ENCODE measurements at regions not wholly inside any gene's neighbourhood (a gene's known extent, or its start where the extent isn't known, plus 50 kb on each side); places are given as distances from the start of the nearest gene placed in this dataset.

DNA sequence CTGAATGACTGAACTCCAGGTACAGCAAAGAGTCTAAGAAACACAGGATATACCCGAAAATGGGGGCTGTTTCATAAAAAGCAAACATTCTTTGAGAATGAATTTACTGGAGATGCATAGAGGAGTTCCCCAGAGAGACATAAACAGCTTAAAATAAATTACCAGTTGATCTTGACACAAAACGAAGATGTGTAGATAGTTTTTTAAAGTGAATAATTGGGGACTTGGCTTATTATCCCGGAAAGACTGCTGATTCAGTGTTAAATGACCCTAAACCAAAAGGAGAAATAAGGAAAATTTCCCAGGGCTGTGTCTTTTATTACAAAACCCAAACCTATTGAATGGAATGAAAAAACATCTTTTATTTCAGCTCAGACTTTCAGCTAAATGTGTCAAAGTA lies 1052.8 kb upstream of the TMEM132C start:
- no peak for DNase-seq

DNA sequence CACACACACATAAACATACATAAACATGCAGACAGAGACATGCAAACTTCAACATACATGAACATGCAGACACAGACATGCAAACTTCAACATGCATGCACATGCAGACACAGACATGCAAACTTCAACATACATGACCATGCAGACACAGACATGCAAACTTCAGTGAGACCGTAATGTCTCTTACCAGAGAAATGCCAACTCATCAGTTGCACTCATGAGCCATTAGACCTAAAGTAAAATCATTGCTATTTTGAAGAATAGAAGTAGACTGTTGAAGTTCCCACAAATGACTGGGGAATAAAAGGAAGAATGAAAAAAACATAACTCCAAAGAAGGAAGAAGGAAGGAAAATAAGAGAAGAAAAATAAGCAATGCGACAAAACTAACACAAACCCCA lies 1044.0 kb upstream of the TMEM132C start:
- DNase-seq = no peak

DNA sequence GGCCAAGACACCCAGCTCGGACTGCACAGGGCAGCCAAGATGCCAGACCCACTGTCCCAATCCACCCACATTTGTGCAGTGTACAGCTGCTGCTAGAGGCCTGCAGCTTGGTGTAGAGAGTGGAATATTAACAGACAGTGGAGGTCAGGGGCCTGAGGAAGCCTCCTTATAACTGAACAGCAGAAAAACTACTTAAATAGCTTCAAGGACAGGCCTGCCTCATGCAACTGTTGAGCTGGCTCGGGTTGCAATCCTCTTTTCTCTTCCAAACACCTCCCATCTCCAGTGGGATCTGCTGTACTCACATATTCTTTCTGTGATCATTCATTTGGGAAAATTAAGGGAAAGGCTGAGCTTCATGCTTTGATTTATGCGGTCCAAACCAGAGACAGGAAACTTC lies 1043.2 kb upstream of the TMEM132C start:
- no peak for DNase-seq

GRCh38 chr12:127230843-127231260 lies 1036.1 kb upstream of the TMEM132C start:
- no peak for DNase-seq

DNA sequence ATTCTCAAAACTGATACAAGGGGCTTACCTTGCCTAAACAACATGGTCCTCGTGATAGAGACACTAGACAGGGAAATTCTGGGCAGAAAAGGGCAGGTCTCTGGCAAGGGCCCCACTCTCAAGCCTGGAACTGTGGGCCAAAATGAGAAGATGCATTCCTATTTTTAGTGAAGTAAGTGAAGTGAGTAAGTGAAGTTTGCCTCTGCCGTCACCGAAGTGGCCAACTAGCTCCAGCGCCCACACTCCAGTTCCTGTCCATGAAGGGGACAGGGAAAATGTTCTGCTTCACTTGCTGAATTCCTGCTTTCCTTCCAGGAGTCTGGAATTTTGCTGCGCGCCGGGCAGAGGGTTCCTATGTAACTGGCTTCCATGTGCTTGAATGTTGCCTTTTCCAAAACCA lies 1035.6 kb upstream of the TMEM132C start:
- no peak for DNase-seq

GRCh38 chr12:127233016-127233415 lies 1034.0 kb upstream of the TMEM132C start:
- DNase-seq = no peak

DNA sequence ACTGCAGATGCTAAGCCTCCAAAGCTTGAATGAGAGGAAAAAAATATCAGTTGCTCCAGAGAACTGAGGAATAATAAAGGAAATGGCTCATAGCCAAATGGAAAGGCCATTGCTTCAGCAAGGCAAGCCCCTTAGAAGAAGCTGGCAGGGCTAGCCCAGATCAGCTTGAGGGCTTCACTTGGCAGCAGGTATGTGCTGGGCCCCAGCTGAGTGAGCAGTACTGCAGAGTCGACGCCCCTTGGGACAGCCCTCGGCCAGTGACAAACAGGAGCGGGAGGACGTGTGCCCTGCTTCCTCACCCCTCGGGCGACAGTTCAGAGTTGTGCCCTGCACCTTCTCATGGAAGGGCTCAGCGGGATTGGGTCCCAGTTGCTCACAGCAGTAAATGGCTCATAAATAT lies 1031.2 kb upstream of the TMEM132C start:
- no peak for DNase-seq

GRCh38 chr12:127236491-127236890 lies 1030.5 kb upstream of the TMEM132C start:
- DNase-seq = no peak

DNA sequence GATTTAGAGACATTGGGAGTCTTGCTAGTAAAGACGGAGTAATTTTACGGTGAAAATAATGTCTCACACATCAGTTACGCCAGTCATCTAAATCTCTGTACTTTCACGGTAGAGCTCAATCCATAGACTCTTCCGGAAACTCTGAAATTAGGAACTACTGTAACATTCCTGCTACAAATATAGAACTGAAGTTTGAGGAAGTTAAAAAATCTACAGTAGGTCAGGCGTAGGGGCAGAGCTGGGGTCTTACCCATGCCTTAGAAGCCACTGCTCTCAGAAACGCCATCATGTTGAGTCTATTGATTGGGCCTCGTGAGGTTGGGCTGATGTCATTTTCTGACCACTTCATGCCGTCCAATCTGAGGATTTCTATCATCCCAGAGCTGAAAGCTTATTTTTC lies 1029.8 kb upstream of the TMEM132C start:
- DNase-seq = no peak

GRCh38 chr12:127238107-127238506 lies 1028.9 kb upstream of the TMEM132C start:
- no peak for DNase-seq

- DNase-seq = no peak
Observed at GRCh38 chr12:127239781-127240180, 1027.2 kb upstream of the TMEM132C start.

GRCh38 chr12:127240249-127240929 lies 1026.6 kb upstream of the TMEM132C start:
- no peak for DNase-seq

GRCh38 chr12:127241072-127241817 lies 1025.7 kb upstream of the TMEM132C start:
- no peak for DNase-seq

DNA sequence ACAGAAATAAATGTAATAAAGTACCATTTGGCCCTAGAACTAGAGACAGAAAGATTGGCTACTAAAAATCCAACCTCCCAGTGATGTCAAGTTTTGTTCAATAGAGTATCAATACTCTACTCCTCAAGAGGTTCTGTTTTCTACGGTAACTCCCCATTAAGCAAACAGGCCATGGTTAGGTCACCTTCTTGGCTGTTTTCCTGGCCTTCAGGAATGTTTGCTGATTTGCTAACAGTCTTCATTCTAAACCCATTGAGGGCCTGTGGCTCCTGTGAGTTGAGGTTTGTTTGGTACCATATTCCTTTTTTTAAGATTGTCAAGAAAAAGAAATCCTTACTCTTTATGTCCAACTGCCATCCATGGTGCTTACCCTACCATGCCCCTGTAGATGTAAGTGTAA lies 1022.0 kb upstream of the TMEM132C start:
- DNase-seq = no peak

- no peak for DNase-seq
Observed at GRCh38 chr12:127245437-127245836, 1021.5 kb upstream of the TMEM132C start.

DNA sequence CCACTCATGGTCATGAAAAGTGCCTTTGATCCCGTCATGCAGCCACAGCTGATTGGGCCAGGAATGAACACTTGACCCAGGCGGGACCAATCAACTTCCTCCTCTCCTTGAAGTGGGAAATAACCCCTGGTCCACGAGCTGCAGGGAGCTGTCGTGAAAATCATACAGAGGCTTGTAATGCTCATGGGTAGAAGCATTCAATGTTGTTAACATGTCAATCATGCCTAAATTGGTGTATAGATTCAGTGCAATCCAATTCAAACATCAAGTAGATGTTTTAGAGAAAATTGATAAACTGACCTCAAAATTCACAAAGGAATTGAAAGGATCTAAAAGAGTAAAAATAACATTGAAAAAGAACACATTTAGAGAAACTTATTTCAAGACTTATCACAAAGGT lies 1019.0 kb upstream of the TMEM132C start:
- DNase-seq = no peak

GRCh38 chr12:127249428-127249827 lies 1017.5 kb upstream of the TMEM132C start:
- no peak for DNase-seq

DNA sequence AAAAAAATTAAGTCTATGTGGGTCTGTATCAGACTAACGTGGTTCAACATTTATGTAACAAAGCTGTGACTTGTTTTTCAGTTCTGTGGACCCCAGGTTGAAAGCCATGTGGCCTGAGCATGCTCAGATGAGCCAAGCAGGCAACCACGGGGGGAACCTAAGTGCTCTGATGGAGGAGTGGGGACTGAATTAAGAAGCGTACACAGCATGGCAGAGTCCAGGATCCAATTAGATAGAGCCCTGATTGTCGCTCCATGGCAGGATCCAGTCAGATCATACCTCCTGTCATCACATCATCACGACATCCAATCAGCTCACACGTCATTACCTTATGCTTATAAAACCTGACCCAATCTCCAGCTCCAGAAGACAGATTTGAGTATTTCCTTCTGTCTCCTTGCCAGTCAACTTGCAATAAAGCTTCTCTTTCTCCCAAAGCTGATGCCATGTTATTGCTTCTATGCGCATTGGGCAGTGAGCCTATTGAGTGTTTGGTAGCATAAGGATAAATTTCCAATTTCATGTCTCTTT lies 1013.1 kb upstream of the TMEM132C start:
- no peak for DNase-seq

- no peak for DNase-seq
Observed at GRCh38 chr12:127254420-127254955, 1012.5 kb upstream of the TMEM132C start.

DNA sequence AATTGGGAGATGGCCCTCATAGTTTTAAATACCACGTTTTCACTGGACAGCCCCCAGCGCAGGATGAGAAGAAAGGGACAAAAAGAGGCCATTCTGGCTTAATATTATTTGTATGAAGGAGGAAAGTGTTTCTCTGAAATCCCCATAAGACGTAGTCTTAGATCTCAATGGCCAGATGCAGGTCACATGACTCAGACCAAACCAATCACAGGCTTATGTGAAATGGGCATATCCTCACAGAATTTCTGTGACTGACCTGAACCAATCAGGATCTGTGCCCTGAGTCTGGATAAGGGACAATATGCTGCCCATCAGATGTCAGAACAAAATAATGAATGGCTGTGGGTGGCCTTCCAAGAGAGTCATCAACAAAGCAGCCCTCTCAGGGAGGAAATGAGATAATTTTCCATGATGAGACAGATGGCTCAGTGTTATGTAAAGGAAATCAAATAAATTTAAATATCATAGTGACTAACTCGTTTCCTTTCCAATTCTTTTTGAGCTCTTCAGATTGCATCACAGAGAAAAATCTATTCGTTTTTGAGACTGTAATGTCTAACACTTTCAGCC lies 1009.5 kb upstream of the TMEM132C start:
- DNase-seq = no peak

- no peak for DNase-seq
Observed at GRCh38 chr12:127260531-127260930, 1006.4 kb upstream of the TMEM132C start.

GRCh38 chr12:127260999-127261398 lies 1006.0 kb upstream of the TMEM132C start:
- DNase-seq = no peak

DNA sequence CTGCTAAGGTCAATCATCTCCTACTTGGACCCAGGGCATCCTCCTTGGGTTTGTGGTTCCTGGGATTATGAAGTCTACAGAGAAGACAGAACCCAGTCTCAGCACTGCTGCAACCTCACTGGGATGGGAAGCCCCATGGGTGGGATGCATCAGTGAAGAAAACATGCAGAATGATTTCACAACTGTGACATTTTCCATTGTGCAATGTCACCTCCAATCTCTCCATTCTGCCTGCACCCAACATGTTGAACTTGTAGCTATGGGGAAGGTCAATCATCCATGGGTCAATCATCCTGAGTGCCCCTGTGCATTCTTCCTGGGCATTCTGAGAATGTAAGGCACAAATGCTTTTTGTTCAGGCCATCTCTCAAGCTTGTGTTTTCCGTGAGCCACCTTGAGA lies 1004.4 kb upstream of the TMEM132C start:
- no peak for DNase-seq

DNA sequence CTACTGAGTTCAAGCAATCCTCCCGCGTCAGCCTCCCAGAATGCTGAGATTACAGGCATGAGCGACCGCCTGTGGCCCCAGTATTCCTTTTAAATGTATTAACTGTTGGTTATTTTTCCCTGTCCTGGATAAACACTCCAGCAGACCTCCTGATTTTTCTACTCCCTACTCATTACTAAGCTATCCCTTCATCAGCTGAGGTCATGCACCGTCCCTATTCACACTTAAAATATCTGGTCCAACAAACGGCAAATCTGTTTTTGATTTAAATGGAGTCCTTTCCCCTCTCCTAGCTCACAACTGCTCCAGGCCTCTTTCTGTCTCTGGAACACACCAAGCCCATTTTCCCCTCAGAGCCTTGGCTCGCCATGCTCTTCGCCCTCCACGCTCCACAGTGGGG lies 1003.3 kb upstream of the TMEM132C start:
- no peak for DNase-seq
